ENCODE measurements at regions not wholly inside any gene's neighbourhood (a gene's known extent, or its start where the extent isn't known, plus 50 kb on each side); places are given as distances from the start of the nearest gene placed in this dataset.

GRCh38 chr7:68573271-68574005 is 1024.8 kb upstream of the AUTS2 start:
- Histone ChIP-seq H3K4ac (ENCODE audit: low read depth, low read length) (no peak overlapping the region), H3K27me3 (ENCODE audit: insufficient read depth, low read length, poor library complexity) (no peaks in the 10 kb centered on the region), H2BK5ac (ENCODE audit: low read length) (no peak overlapping the region), H3K9ac (ENCODE audit: low read length) (no peak overlapping the region), H3K4me3 (ENCODE audit: low read length) (no peak overlapping the region), H3K23ac (ENCODE audit: low read length) (no peak overlapping the region), H4K8ac (ENCODE audit: low read depth, low read length) (no peak overlapping the region), H3K27ac (ENCODE audit: low read depth, low read length) (no peak overlapping the region), H3K56ac (ENCODE audit: low read length) (no peak overlapping the region), H3K4me1 (ENCODE audit: control insufficient read depth, low read depth, low read length) (no peaks in the 10 kb centered on the region), H3K79me2 (ENCODE audit: control insufficient read depth, insufficient read depth, low read length) (no peaks in the 10 kb centered on the region), H4K5ac (ENCODE audit: low read length) (no peak overlapping the region), H3K79me1 (ENCODE audit: low read length) (no peaks in the 10 kb centered on the region), H3K36me3 (ENCODE audit: control insufficient read depth, insufficient read depth, low read length) (no peaks in the 10 kb centered on the region), H3K4me2 (ENCODE audit: low read length) (no peak overlapping the region), H2BK15ac (replicated peaks; ENCODE audit: low read depth) (no peak overlapping the region), H3K18ac (ENCODE audit: low read length) (no peak overlapping the region), H2AK5ac (ENCODE audit: low read length) (no peak overlapping the region), H2BK120ac (ENCODE audit: low read depth, low read length) (no peak overlapping the region)
- no CpG with 5 or more reads among the region's 12 CpGs for WGBS (ENCODE audit: extremely low coverage, insufficient coverage, low lambda C conversion rate)
- no peak for DNase-seq

GRCh38 chr7:68576366-68576765 is 1021.9 kb upstream of the AUTS2 start:
- H3K27me3 ChIP-seq (ENCODE audit: insufficient read depth, low read length, poor library complexity), result no peaks in the 10 kb centered on the region
- H3K4ac ChIP-seq (ENCODE audit: low read depth, low read length), result no peak overlapping the region
- H3K79me1 ChIP-seq (ENCODE audit: low read length), result no peaks in the 10 kb centered on the region
- H3K79me2 ChIP-seq (ENCODE audit: control insufficient read depth, insufficient read depth, low read length), result no peaks in the 10 kb centered on the region
- H3K56ac ChIP-seq (ENCODE audit: low read length), result no peak overlapping the region
- no peak overlapping the region for H2AK5ac ChIP-seq (ENCODE audit: low read length)
- WGBS (ENCODE audit: extremely low coverage, insufficient coverage, low lambda C conversion rate), result no CpG with 5 or more reads among the region's 2 CpGs
- no peak overlapping the region for H4K8ac ChIP-seq (ENCODE audit: low read depth, low read length)
- no peak overlapping the region for H3K27ac ChIP-seq (ENCODE audit: low read depth, low read length)
- no peak overlapping the region for H2BK120ac ChIP-seq (ENCODE audit: low read depth, low read length)
- H2BK5ac ChIP-seq (ENCODE audit: low read length), result no peak overlapping the region
- no peak overlapping the region for H3K9ac ChIP-seq (ENCODE audit: low read length)
- H3K23ac ChIP-seq (ENCODE audit: low read length), result no peak overlapping the region
- H3K4me2 ChIP-seq (ENCODE audit: low read length), result no peak overlapping the region
- no peak overlapping the region for H3K18ac ChIP-seq (ENCODE audit: low read length)
- no peak for DNase-seq
- H3K36me3 ChIP-seq (ENCODE audit: control insufficient read depth, insufficient read depth, low read length), result no peaks in the 10 kb centered on the region
- no peak overlapping the region for H3K4me3 ChIP-seq (ENCODE audit: low read length)
- no peak overlapping the region for H2BK15ac ChIP-seq (replicated peaks; ENCODE audit: low read depth)
- no peaks in the 10 kb centered on the region for H3K4me1 ChIP-seq (ENCODE audit: control insufficient read depth, low read depth, low read length)
- no peak overlapping the region for H4K5ac ChIP-seq (ENCODE audit: low read length)

- Histone ChIP-seq H3K27ac (ENCODE audit: low read depth, low read length) (no peak overlapping the region), H3K4me2 (ENCODE audit: low read length) (no peak overlapping the region), H3K79me1 (ENCODE audit: low read length) (no peaks in the 10 kb centered on the region), H3K18ac (ENCODE audit: low read length) (no peak overlapping the region), H3K9ac (ENCODE audit: low read length) (no peak overlapping the region), H3K4ac (ENCODE audit: low read depth, low read length) (no peak overlapping the region), H4K8ac (ENCODE audit: low read depth, low read length) (no peak overlapping the region), H3K4me3 (ENCODE audit: low read length) (no peak overlapping the region), H3K36me3 (ENCODE audit: control insufficient read depth, insufficient read depth, low read length) (no peaks in the 10 kb centered on the region), H2BK15ac (replicated peaks; ENCODE audit: low read depth) (no peak overlapping the region), H4K5ac (ENCODE audit: low read length) (no peak overlapping the region), H2BK5ac (ENCODE audit: low read length) (no peak overlapping the region), H3K56ac (ENCODE audit: low read length) (no peak overlapping the region), H3K23ac (ENCODE audit: low read length) (no peak overlapping the region), H2AK5ac (ENCODE audit: low read length) (no peak overlapping the region), H3K4me1 (ENCODE audit: control insufficient read depth, low read depth, low read length) (no peaks in the 10 kb centered on the region), H3K27me3 (ENCODE audit: insufficient read depth, low read length, poor library complexity) (no peaks in the 10 kb centered on the region), H3K79me2 (ENCODE audit: control insufficient read depth, insufficient read depth, low read length) (no peaks in the 10 kb centered on the region), H2BK120ac (ENCODE audit: low read depth, low read length) (no peak overlapping the region)
- no CpG with 5 or more reads among the region's 1 CpG for WGBS (ENCODE audit: extremely low coverage, insufficient coverage, low lambda C conversion rate)
- no peak for DNase-seq
Measured at GRCh38 chr7:68581417-68581816, 1016.9 kb upstream of the AUTS2 start.

GRCh38 chr7:68587599-68587998 is 1010.7 kb upstream of the AUTS2 start:
- Histone ChIP-seq H2BK5ac (ENCODE audit: low read length) (no peak overlapping the region), H2AK5ac (ENCODE audit: low read length) (no peak overlapping the region), H3K27me3 (ENCODE audit: insufficient read depth, low read length, poor library complexity) (no peaks in the 10 kb centered on the region), H3K4me3 (ENCODE audit: low read length) (no peak overlapping the region), H3K79me2 (ENCODE audit: control insufficient read depth, insufficient read depth, low read length) (no peaks in the 10 kb centered on the region), H3K23ac (ENCODE audit: low read length) (no peak overlapping the region), H3K4ac (ENCODE audit: low read depth, low read length) (no peak overlapping the region), H3K18ac (ENCODE audit: low read length) (no peak overlapping the region), H3K36me3 (ENCODE audit: control insufficient read depth, insufficient read depth, low read length) (no peaks in the 10 kb centered on the region), H3K79me1 (ENCODE audit: low read length) (no peaks in the 10 kb centered on the region), H3K56ac (ENCODE audit: low read length) (no peak overlapping the region), H3K9ac (ENCODE audit: low read length) (no peak overlapping the region), H4K8ac (ENCODE audit: low read depth, low read length) (no peak overlapping the region), H3K4me1 (ENCODE audit: control insufficient read depth, low read depth, low read length) (no peaks in the 10 kb centered on the region), H4K5ac (ENCODE audit: low read length) (no peak overlapping the region), H3K27ac (ENCODE audit: low read depth, low read length) (no peak overlapping the region), H2BK120ac (ENCODE audit: low read depth, low read length) (no peak overlapping the region), H2BK15ac (replicated peaks; ENCODE audit: low read depth) (no peak overlapping the region), H3K4me2 (ENCODE audit: low read length) (no peak overlapping the region)
- DNase-seq, result no peak
- no CpG with 5 or more reads among the region's 4 CpGs for WGBS (ENCODE audit: extremely low coverage, insufficient coverage, low lambda C conversion rate)

- no peak for DNase-seq
- no peak overlapping the region for H2AK5ac ChIP-seq (ENCODE audit: low read length)
- no peaks in the 10 kb centered on the region for H3K27me3 ChIP-seq (ENCODE audit: insufficient read depth, low read length, poor library complexity)
- H3K9ac ChIP-seq (ENCODE audit: low read length), result no peak overlapping the region
- H3K79me1 ChIP-seq (ENCODE audit: low read length), result no peaks in the 10 kb centered on the region
- H3K23ac ChIP-seq (ENCODE audit: low read length), result no peak overlapping the region
- no peak overlapping the region for H2BK120ac ChIP-seq (ENCODE audit: low read depth, low read length)
- no peak overlapping the region for H3K27ac ChIP-seq (ENCODE audit: low read depth, low read length)
- no CpG with 5 or more reads among the region's 4 CpGs for whole genome bisulfite sequencing (ENCODE audit: extremely low coverage, insufficient coverage, low lambda C conversion rate)
- no peak overlapping the region for H4K8ac ChIP-seq (ENCODE audit: low read depth, low read length)
- H2BK5ac ChIP-seq (ENCODE audit: low read length), result no peak overlapping the region
- H3K4me3 ChIP-seq (ENCODE audit: low read length), result no peak overlapping the region
- H3K4me1 ChIP-seq (ENCODE audit: control insufficient read depth, low read depth, low read length), result no peaks in the 10 kb centered on the region
- no peak overlapping the region for H3K4me2 ChIP-seq (ENCODE audit: low read length)
- H4K5ac ChIP-seq (ENCODE audit: low read length), result no peak overlapping the region
- H3K18ac ChIP-seq (ENCODE audit: low read length), result no peak overlapping the region
- no peak overlapping the region for H2BK15ac ChIP-seq (replicated peaks; ENCODE audit: low read depth)
- no peaks in the 10 kb centered on the region for H3K79me2 ChIP-seq (ENCODE audit: control insufficient read depth, insufficient read depth, low read length)
- H3K56ac ChIP-seq (ENCODE audit: low read length), result no peak overlapping the region
- H3K4ac ChIP-seq (ENCODE audit: low read depth, low read length), result no peak overlapping the region
- no peaks in the 10 kb centered on the region for H3K36me3 ChIP-seq (ENCODE audit: control insufficient read depth, insufficient read depth, low read length)
Measured at GRCh38 chr7:68601826-68602225, 996.4 kb upstream of the AUTS2 start.

GRCh38 chr7:68604541-68604940 is 993.7 kb upstream of the AUTS2 start:
- no CpG with 5 or more reads among the region's 1 CpG for WGBS (ENCODE audit: extremely low coverage, insufficient coverage, low lambda C conversion rate)
- H3K9ac ChIP-seq (ENCODE audit: low read length), result no peak overlapping the region
- no peak overlapping the region for H4K5ac ChIP-seq (ENCODE audit: low read length)
- no peaks in the 10 kb centered on the region for H3K79me1 ChIP-seq (ENCODE audit: low read length)
- no peak overlapping the region for H3K27ac ChIP-seq (ENCODE audit: low read depth, low read length)
- H4K8ac ChIP-seq (ENCODE audit: low read depth, low read length), result no peak overlapping the region
- no peak overlapping the region for H3K18ac ChIP-seq (ENCODE audit: low read length)
- no peak overlapping the region for H2BK5ac ChIP-seq (ENCODE audit: low read length)
- no peaks in the 10 kb centered on the region for H3K4me1 ChIP-seq (ENCODE audit: control insufficient read depth, low read depth, low read length)
- no peak overlapping the region for H3K23ac ChIP-seq (ENCODE audit: low read length)
- H3K4me2 ChIP-seq (ENCODE audit: low read length), result no peak overlapping the region
- no peak overlapping the region for H2BK120ac ChIP-seq (ENCODE audit: low read depth, low read length)
- no peak overlapping the region for H3K4ac ChIP-seq (ENCODE audit: low read depth, low read length)
- H2BK15ac ChIP-seq (replicated peaks; ENCODE audit: low read depth), result no peak overlapping the region
- no peaks in the 10 kb centered on the region for H3K27me3 ChIP-seq (ENCODE audit: insufficient read depth, low read length, poor library complexity)
- H3K4me3 ChIP-seq (ENCODE audit: low read length), result no peak overlapping the region
- H2AK5ac ChIP-seq (ENCODE audit: low read length), result no peak overlapping the region
- no peaks in the 10 kb centered on the region for H3K79me2 ChIP-seq (ENCODE audit: control insufficient read depth, insufficient read depth, low read length)
- no peak overlapping the region for H3K56ac ChIP-seq (ENCODE audit: low read length)
- no peaks in the 10 kb centered on the region for H3K36me3 ChIP-seq (ENCODE audit: control insufficient read depth, insufficient read depth, low read length)
- DNase-seq, result no peak
